Rectal smooth muscle tissue (tissue), 1 donor: ENCODE measurements at regions not wholly inside any gene's neighbourhood (a gene's known extent, or its start where the extent isn't known, plus 50 kb on each side); places are given as distances from the start of the nearest gene placed in this dataset.
"Not testable (repeated sequence)": the region's sequence is repeated elsewhere in the genome, so short reads cannot be mapped to it uniquely, and the experiment has no call there.

Experiments used
- H3K27ac ChIP-seq: one replicate; pipeline ENCODE4 v1.7.0; 2013; ENCODE audit warnings: low read depth, low read length, inconsistent platforms
- H3K27me3 ChIP-seq: one replicate; pipeline ENCODE4 v1.7.0; 2013; ENCODE audit warnings: low read length; ENCODE audit not compliant: control insufficient read depth, insufficient read depth
- H3K36me3 ChIP-seq: one replicate; pipeline ENCODE4 v1.7.0; 2013; ENCODE audit warnings: low read length; ENCODE audit not compliant: control insufficient read depth, insufficient read depth
- H3K4me1 ChIP-seq: one replicate; pipeline ENCODE4 v1.7.0; 2013; ENCODE audit warnings: low read length; ENCODE audit not compliant: control insufficient read depth, insufficient read depth
- H3K4me3 ChIP-seq: one replicate; pipeline ENCODE4 v1.7.0; 2013; ENCODE audit warnings: low read length
- H3K9ac ChIP-seq: one replicate; pipeline ENCODE4 v1.7.0; 2013; ENCODE audit warnings: low read length

DNA sequence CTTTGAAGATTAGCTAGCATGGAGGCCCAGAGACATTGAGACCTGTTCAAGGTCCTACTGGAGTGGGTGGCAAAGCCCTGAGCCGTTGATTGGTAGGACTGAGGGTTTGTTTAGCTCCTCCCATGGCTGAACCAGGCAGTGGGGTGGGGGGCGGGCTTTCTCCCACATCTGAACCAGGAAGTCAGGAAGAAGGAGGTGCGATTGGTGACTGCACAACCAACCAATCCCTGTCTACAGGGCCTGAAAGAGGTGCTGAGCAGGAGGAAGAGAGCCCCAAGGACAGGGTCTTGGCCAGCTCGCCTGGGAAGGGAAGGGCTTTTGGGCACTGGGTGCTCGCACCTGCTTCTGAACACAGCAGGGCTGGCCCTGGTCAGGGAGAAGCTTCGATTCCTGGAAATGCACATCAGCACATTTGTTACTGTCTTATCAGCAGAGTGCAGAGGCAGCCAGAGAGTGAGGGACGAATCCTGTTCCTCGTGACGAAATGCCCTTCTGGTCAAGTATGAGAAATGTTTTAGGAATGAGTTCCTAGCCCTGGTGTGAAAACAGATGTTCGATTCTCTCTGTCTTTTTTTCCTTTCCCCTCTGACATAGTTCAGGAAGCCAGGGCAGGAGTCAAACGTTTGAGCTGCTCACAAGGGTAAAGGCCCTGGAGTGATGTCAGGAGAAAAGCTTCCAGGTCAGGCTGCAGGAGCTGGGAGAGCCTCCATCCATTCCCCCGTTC is 294.8 kb upstream of the KLF4 start:
- H3K27me3 ChIP-seq = no peaks in the 10 kb centered on the region
- H3K4me1 ChIP-seq = no peaks in the 10 kb centered on the region
- H3K4me3 ChIP-seq = no peak overlapping the region
- no peak overlapping the region for H3K9ac ChIP-seq
- no peak overlapping the region for H3K27ac ChIP-seq
- H3K36me3 ChIP-seq = no peaks in the 10 kb centered on the region

DNA sequence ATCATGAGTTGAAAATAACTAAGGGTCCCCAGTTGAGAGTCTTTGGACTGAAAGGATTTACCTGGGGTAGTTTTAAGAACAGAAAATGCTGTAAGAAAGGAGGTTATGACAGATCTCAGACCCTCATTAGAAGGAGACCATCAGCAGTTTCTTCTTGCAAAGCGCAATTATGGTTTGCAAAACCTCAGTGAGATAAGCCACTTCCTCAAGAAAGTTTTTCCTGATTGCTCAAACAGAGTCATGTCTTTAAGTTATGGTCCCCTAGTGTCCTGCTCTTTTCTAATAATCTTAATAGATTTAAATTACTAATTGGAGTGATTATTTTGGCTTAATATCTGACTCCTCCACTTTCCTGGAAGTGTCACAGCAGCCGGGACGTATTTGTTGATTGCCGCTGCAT is 293.2 kb upstream of the KLF4 start:
- H3K27ac ChIP-seq = no peak overlapping the region
- no peak overlapping the region for H3K4me3 ChIP-seq
- no peaks in the 10 kb centered on the region for H3K27me3 ChIP-seq
- H3K9ac ChIP-seq = no peak overlapping the region
- H3K36me3 ChIP-seq = no peaks in the 10 kb centered on the region
- no peaks in the 10 kb centered on the region for H3K4me1 ChIP-seq

DNA sequence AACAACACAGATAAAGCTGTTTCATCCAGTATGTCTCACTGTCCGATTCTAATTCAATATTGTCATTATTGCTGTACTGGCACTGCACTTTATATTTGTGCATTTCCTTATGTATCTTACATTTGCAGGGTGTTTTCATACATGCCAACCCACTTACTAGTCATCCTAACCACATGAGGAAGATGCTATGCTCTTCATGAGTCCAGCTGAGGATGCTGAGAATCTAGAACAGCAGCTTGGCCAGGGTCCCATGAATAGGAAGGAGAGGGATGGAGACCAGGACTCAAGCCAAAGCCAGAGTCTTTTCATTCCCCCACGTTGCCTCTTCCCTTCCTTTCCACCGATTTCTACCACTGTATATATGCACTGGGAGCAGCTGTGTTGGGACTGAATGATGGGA is 292.8 kb upstream of the KLF4 start:
- Histone ChIP-seq H3K4me3 (no peak overlapping the region), H3K27me3 (no peaks in the 10 kb centered on the region), H3K36me3 (no peaks in the 10 kb centered on the region), H3K4me1 (no peaks in the 10 kb centered on the region), H3K27ac (no peak overlapping the region), H3K9ac (no peak overlapping the region)

DNA sequence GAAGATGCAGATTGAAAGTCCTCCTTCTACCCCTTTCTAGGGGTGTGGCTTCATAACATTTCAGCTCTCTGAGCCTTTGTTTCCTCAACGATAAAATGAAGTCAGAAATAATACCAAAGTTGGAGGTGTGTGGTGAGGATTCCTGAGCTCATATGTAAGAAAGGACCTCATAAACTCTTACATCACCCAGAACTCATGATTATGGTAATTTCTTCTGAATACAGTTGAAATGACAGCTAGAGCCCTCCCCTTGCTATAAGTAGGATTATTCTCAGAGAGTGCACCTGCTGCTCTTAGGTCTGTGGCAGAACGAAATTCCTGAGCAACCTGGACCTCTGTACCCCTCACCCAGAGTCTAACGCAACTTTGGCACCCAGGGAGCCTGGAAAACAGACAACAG is 291.4 kb upstream of the KLF4 start:
- no peaks in the 10 kb centered on the region for H3K4me1 ChIP-seq
- H3K27me3 ChIP-seq = no peaks in the 10 kb centered on the region
- H3K4me3 ChIP-seq = no peak overlapping the region
- no peak overlapping the region for H3K27ac ChIP-seq
- H3K36me3 ChIP-seq = no peaks in the 10 kb centered on the region
- no peak overlapping the region for H3K9ac ChIP-seq

DNA sequence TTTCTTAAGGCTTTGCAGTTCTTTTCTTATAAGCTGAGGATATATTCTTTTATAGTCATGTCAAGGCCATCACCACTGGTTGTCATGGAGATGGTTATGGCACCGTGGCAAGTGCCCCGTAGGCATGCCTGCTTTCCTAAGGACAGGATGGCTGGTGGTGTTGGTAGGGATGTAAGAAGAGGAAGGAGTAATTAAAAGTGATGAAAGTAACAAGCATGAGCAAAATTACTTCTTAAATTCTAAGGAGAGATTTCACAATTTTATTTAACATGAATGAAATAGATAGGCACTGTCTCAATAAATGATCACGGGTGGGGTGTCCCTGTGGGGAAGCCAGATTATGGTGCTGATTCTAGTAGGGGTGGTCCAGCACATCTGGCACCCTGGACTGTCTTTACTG is 290.2 kb upstream of the KLF4 start:
- Histone ChIP-seq H3K4me3 (no peak overlapping the region), H3K27me3 (no peaks in the 10 kb centered on the region), H3K27ac (no peak overlapping the region), H3K36me3 (no peaks in the 10 kb centered on the region), H3K4me1 (no peaks in the 10 kb centered on the region), H3K9ac (no peak overlapping the region)

DNA sequence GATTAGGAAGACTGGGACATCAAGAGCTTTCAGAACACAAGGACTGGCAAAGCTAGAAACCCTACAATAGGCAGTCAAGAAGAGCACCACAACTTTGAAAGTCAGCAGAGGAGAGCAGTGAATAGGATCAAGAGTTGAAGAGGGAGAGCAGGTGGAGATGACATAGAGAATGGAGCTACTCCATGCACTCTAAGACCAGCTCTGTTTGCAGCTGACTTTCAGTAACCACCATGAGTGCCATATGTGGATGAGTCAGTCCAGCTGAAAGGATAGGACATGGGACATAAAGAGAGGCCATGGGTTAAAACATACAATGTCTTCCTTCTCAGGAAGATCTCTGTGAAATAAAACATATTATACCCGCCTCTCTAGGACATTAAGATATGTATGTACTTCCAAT is 289.1 kb upstream of the KLF4 start:
- no peaks in the 10 kb centered on the region for H3K36me3 ChIP-seq
- H3K27ac ChIP-seq = no peak overlapping the region
- no peaks in the 10 kb centered on the region for H3K4me1 ChIP-seq
- no peaks in the 10 kb centered on the region for H3K27me3 ChIP-seq
- no peak overlapping the region for H3K9ac ChIP-seq
- H3K4me3 ChIP-seq = no peak overlapping the region

DNA sequence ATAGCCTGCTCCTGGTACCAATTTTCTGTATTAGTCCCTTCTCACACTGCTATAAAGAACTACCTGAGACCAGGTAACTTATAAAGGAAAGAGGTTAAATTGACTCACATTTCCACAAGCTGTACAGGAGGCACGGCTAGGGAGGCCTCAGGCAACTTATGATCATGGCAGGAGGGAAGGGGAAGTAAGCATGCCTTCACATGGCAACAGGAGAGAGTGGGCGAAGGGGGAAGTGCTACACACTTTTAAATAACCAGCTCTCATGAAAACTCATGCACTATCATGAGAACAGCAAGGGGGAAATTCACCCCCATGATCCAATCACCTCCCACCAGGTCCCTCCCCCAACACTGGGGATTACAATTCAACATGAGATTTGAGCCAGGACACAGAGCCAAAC is 284.5 kb upstream of the KLF4 start:
- H3K36me3 ChIP-seq, H3K4me3 ChIP-seq, H3K4me1 ChIP-seq, H3K27ac ChIP-seq, H3K27me3 ChIP-seq, H3K9ac ChIP-seq: not testable (repeated sequence)

DNA sequence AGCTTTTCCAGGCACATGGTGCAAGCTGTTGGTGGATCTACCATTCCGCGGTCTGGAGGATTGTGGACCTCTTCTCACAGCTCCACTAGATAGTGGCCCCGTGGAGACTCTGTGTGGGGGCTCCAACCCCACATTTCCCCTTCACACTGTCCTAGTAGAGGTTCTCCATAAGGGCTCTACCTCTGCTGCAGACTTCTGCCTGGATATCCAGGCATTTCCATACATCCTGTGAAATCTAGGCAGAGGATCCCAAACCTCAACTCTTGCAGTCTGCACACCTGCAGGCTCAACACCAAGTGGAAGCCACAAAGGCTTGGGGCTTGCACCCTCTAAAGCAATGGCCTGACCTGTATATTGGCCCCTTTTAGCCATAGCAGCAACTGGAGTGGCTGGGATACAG is 283.4 kb upstream of the KLF4 start:
- H3K4me1 ChIP-seq = no peaks in the 10 kb centered on the region
- no peaks in the 10 kb centered on the region for H3K27me3 ChIP-seq

DNA sequence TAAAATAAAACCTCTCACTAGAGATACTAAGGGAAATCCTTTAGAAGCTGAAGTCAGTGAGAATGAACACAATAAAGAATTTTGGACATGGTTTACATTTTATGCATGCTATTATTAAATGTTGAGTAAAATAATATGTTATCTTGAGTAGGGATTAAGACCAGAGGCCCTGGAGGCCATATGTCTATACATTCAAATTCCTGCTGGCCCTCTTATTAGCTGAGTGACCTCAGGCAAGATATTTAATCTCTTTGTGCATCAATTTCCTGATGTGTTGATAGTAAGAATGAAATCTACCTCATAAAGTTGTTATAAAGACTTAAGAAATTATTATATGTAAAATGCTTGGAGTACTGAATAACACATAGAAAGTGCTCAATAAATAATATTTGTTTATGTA is 281.1 kb upstream of the KLF4 start:
- Histone ChIP-seq H3K4me1 (no peaks in the 10 kb centered on the region), H3K27me3 (no peaks in the 10 kb centered on the region), H3K9ac (no peak overlapping the region), H3K27ac (no peak overlapping the region), H3K36me3 (no peaks in the 10 kb centered on the region), H3K4me3 (no peak overlapping the region)

More for the DNA sequence above, 283.4 kb upstream of the KLF4 start:
- no peaks in the 10 kb centered on the region for H3K36me3 ChIP-seq
- no peak overlapping the region for H3K4me3 ChIP-seq
- no peak overlapping the region for H3K9ac ChIP-seq
- H3K27ac ChIP-seq = no peak overlapping the region

DNA sequence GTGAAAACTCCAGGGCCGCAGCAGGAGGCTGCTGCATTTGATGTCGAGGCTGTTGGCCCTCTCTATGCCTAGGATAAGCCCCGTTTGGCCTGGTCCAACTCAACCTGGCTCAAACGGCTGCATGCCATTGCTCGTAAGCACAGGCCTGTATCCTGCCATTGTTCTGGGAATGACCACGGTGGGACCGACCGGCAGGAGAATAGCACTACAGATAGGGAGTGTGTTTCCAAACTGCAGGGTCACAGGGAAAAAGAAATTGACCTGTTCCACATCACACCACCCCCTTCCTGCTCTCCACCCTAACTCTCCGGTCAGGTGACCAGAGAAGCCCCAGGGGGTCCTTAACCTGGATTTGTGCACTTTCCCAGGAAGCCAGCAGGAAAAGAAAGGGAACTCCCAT is 278.7 kb upstream of the KLF4 start:
- Histone ChIP-seq H3K4me3 (no peak overlapping the region), H3K4me1 (no peaks in the 10 kb centered on the region), H3K27ac (no peak overlapping the region), H3K36me3 (no peaks in the 10 kb centered on the region), H3K9ac (no peak overlapping the region), H3K27me3 (no peaks in the 10 kb centered on the region)

DNA sequence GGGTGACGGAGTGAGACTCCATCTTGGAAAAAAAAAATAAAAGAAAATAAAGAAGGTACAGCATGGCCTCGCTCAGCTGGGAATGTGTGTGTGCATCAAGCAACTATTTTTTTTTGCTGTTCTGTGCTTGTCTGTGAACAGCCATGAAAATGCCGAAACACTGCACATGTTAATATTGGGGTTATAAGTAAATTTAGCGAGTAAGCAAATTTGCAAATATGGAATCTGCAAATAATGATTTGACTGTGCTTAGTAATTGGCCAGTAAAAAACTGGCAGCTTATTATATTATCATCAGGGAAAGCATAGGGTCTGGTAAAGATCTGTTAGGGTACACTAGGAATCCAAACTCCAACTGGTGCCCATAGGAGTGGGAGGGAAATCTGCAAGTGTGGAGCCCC is 278.1 kb upstream of the KLF4 start:
- H3K4me1 ChIP-seq = no peaks in the 10 kb centered on the region
- no peaks in the 10 kb centered on the region for H3K27me3 ChIP-seq
- no peaks in the 10 kb centered on the region for H3K36me3 ChIP-seq
- H3K4me3 ChIP-seq = no peak overlapping the region
- H3K27ac ChIP-seq = no peak overlapping the region
- no peak overlapping the region for H3K9ac ChIP-seq

DNA sequence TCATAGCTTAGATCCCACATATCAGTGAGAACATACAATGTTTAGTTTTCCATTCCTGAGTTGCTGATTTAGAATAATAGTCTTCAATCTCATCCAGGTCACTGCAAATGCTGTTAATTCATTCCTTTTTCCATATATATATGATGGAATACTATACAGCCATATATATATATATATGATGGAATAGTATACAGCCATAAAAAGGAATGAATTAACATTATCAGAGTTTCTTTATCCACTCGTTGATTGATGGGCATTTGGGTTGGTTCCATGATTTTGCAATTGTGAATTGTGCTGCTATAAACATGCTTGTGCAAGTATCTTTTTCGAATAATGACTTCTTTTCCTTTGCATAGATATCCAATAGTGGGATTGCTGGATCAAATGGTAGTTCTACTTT is 273.9 kb upstream of the KLF4 start:
- not testable (repeated sequence) for H3K4me3 ChIP-seq, H3K27me3 ChIP-seq, H3K9ac ChIP-seq, H3K27ac ChIP-seq, H3K4me1 ChIP-seq, H3K36me3 ChIP-seq

DNA sequence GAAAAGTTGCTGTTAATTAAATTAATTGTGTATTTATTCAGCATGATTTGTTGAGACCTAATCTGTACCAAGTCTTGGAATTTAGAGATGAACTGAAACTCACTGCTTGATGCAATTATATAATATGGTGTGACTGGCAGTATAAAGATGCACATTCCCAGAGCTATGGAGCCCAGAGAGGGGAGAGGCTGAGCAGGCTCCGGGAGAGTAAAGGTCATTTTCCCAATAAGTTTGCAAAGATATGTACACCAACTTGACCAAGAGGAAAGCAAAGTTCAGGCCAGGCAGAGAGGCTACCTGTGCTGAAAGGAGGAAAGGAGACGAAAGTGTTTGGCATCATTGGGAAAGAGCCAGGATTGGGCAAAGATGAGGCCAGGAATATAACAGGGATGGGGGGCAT is 271.7 kb upstream of the KLF4 start:
- Histone ChIP-seq H3K27me3 (no peaks in the 10 kb centered on the region), H3K4me3 (no peak overlapping the region), H3K36me3 (no peaks in the 10 kb centered on the region), H3K4me1 (no peaks in the 10 kb centered on the region), H3K27ac (no peak overlapping the region), H3K9ac (no peak overlapping the region)
